ENCODE measurements at regions not wholly inside any gene's neighbourhood (a gene's known extent, or its start where the extent isn't known, plus 50 kb on each side); places are given as distances from the start of the nearest gene placed in this dataset.

DNA sequence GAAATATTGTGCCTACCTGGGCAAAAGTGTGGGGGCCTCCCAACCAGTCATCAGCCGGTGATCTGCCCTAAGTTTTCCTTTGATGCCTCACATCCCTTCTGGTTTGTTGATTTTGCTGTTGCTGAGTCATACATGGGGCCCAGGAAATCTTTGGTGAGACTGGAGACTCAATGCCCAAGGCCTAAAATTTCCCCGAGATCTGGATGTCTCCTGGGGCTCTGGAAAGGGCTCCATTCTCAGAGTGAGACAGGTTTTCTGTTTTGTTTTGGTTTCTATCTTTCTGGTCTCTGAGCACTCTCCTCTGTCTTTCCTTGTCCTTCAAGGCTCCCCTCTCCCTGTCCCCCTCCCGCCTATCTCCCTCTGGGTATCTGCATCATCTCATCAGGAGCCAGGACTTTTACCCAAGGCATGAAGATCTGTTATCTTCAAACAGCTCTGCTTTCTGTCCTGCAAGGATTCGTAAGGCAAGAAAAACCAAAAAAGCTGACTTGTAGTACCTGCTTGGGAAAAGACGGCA lies 152.8 kb upstream of the MAX start (continued):
- no peak for TF ChIP-seq HNRNPUL1 (IDR thresholded peaks at IDR 0.05; ENCODE audit: low read depth, low read length)
- no peak for TF ChIP-seq KDM2A (CRISPR knock-in tag; IDR thresholded peaks at IDR 0.05; ENCODE audit: borderline replicate concordance, low read depth)
- no peak for TF ChIP-seq ZNF891 (CRISPR knock-in tag; IDR thresholded peaks at IDR 0.05)
- no peak for TF ChIP-seq ZNF101 (CRISPR knock-in tag; IDR thresholded peaks at IDR 0.05; ENCODE audit: borderline replicate concordance, low read depth)
- no peak for TF ChIP-seq DNMT1 (CRISPR knock-in tag; IDR thresholded peaks at IDR 0.05)
- no peak for TF ChIP-seq ESRRA (CRISPR knock-in tag; IDR thresholded peaks at IDR 0.05; ENCODE audit: low read depth)
- no peak for TF ChIP-seq FLYWCH1 (CRISPR knock-in tag; IDR thresholded peaks at IDR 0.05)
- TF ChIP-seq RAD21 (CRISPR knock-in tag; IDR thresholded peaks at IDR 0.05): no peak
- TF ChIP-seq, protein P1, sequence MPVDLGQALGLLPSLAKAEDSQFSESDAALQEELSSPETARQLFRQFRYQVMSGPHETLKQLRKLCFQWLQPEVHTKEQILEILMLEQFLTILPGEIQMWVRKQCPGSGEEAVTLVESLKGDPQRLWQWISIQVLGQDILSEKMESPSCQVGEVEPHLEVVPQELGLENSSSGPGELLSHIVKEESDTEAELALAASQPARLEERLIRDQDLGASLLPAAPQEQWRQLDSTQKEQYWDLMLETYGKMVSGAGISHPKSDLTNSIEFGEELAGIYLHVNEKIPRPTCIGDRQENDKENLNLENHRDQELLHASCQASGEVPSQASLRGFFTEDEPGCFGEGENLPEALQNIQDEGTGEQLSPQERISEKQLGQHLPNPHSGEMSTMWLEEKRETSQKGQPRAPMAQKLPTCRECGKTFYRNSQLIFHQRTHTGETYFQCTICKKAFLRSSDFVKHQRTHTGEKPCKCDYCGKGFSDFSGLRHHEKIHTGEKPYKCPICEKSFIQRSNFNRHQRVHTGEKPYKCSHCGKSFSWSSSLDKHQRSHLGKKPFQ (CRISPR knock-in tag; IDR thresholded peaks at IDR 0.05; ENCODE audit: insufficient replicate concordance): no peak
- TF ChIP-seq, protein P2, sequence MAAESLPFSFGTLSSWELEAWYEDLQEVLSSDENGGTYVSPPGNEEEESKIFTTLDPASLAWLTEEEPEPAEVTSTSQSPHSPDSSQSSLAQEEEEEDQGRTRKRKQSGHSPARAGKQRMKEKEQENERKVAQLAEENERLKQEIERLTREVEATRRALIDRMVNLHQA (CRISPR knock-in tag; IDR thresholded peaks at IDR 0.05): no peak
- TF ChIP-seq ZNF337 (CRISPR knock-in tag; IDR thresholded peaks at IDR 0.05; ENCODE audit: borderline replicate concordance, low read depth): no peak
- no peak for TF ChIP-seq NONO (IDR thresholded peaks at IDR 0.05)
- TF ChIP-seq NONO (CRISPR knock-in tag; conservative IDR thresholded peaks at IDR 0.05): no peak
- TF ChIP-seq ATF7 (IDR thresholded peaks at IDR 0.05): no peak
- TF ChIP-seq ATF7 (CRISPR knock-in tag; IDR thresholded peaks at IDR 0.05): no peak
- TF ChIP-seq, protein P3, sequence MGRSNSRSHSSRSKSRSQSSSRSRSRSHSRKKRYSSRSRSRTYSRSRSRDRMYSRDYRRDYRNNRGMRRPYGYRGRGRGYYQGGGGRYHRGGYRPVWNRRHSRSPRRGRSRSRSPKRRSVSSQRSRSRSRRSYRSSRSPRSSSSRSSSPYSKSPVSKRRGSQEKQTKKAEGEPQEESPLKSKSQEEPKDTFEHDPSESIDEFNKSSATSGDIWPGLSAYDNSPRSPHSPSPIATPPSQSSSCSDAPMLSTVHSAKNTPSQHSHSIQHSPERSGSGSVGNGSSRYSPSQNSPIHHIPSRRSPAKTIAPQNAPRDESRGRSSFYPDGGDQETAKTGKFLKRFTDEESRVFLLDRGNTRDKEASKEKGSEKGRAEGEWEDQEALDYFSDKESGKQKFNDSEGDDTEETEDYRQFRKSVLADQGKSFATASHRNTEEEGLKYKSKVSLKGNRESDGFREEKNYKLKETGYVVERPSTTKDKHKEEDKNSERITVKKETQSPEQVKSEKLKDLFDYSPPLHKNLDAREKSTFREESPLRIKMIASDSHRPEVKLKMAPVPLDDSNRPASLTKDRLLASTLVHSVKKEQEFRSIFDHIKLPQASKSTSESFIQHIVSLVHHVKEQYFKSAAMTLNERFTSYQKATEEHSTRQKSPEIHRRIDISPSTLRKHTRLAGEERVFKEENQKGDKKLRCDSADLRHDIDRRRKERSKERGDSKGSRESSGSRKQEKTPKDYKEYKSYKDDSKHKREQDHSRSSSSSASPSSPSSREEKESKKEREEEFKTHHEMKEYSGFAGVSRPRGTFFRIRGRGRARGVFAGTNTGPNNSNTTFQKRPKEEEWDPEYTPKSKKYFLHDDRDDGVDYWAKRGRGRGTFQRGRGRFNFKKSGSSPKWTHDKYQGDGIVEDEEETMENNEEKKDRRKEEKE (IDR thresholded peaks at IDR 0.05): no peak
- TF ChIP-seq EED (CRISPR knock-in tag; IDR thresholded peaks at IDR 0.05): no peak
- TF ChIP-seq JUN (CRISPR knock-in tag; IDR thresholded peaks at IDR 0.05): 0 out of 2 replicates have a peak, but pooled peaks have one; percentile 26
- TF ChIP-seq CBX1 (IDR thresholded peaks at IDR 0.05; ENCODE audit: low read depth): no peak
- TF ChIP-seq, protein P4, sequence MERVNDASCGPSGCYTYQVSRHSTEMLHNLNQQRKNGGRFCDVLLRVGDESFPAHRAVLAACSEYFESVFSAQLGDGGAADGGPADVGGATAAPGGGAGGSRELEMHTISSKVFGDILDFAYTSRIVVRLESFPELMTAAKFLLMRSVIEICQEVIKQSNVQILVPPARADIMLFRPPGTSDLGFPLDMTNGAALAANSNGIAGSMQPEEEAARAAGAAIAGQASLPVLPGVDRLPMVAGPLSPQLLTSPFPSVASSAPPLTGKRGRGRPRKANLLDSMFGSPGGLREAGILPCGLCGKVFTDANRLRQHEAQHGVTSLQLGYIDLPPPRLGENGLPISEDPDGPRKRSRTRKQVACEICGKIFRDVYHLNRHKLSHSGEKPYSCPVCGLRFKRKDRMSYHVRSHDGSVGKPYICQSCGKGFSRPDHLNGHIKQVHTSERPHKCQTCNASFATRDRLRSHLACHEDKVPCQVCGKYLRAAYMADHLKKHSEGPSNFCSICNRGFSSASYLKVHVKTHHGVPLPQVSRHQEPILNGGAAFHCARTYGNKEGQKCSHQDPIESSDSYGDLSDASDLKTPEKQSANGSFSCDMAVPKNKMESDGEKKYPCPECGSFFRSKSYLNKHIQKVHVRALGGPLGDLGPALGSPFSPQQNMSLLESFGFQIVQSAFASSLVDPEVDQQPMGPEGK (CRISPR knock-in tag; IDR thresholded peaks at IDR 0.05): 0 out of 2 replicates have a peak, but pooled peaks have one; percentile 30
- no peak for TF ChIP-seq ZNF20 (CRISPR knock-in tag; IDR thresholded peaks at IDR 0.05)
- TF ChIP-seq SUZ12 (IDR thresholded peaks at IDR 0.05; ENCODE audit: low read depth, low read length): no peak
- no peak for TF ChIP-seq TARDBP (CRISPR knock-in tag; IDR thresholded peaks at IDR 0.05)
- no peak for TF ChIP-seq ZNF598 (CRISPR knock-in tag; IDR thresholded peaks at IDR 0.05; ENCODE audit: borderline replicate concordance)
